Stimulated activated CD4-positive, alpha-beta T cell treated with anti-CD3 and anti-CD28 coated beads, TNF-alpha, amount 100 ng/mL, for 1 hour (primary cell): ENCODE measurements at regions not wholly inside any gene's neighbourhood (a gene's known extent, or its start where the extent isn't known, plus 50 kb on each side); places are given as distances from the start of the nearest gene placed in this dataset.
"Not testable (repeated sequence)": the region's sequence is repeated elsewhere in the genome, so short reads cannot be mapped to it uniquely, and the experiment has no call there.

Experiments
- DNase-seq, 3 donors: peaks; one replicate each; pipeline ENCODE4 v3.0.0-alpha.2; 2020; ENCODE audit warnings: low read depth in 3 of 3, low spot score in 1 of 3

DNA sequence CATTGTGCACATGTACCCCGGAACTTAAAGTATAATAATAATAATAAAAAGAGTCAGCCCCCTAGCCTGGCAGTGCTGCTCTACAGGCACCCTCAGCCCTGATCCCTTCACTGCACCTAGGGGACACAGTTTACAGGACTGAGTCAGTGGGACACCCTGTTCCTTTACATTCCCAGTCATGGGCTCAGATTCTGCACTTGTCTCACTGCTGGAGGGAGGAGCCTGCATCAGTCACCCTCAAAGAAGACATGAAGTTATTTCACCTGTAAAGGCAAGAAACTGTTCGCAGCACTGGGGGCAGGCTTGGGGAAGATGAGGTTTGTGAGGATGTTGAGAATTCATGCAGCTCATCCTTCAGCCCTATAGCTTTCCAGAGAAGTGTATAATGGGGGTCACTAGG lies 50.7 kb upstream of the VPREB1 start:
- no peak for DNase-seq

DNA sequence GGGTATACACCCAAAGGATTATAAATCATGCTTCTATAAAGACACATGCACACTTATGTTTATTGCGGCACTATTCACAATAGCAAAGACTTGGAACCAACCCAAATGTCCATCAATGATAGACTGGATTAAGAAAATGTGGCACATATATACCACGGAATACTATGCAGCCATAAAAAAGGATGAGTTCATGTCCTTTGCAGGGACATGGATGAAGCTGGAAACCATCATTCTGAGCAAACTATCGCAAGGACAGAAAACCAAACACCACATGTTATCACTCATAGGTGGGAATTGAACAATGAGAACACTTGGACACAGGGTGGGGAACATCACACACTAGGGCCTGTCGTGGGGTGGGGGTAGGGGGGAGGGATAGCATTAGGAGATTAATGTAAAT lies 51.1 kb upstream of the VPREB1 start:
- DNase-seq: not testable (repeated sequence)

DNA sequence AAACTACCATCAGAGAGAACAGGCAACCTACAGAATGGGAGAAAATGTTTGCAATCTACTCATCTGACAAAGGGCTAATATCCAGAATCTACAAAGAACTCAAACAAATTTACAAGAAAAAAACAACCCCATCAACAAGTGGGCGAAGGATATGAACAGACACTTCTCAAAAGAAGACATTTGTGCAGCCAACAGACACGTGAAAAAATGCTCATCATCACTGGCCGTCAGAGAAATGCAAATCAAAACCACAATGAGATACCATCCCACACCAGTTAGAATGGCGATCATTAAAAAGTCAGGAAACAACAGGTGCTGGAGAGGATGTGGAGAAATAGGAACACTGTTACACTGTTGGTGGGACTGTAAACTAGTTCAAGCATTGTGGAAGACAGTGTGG lies 51.6 kb upstream of the VPREB1 start:
- not testable (repeated sequence) for DNase-seq

DNA sequence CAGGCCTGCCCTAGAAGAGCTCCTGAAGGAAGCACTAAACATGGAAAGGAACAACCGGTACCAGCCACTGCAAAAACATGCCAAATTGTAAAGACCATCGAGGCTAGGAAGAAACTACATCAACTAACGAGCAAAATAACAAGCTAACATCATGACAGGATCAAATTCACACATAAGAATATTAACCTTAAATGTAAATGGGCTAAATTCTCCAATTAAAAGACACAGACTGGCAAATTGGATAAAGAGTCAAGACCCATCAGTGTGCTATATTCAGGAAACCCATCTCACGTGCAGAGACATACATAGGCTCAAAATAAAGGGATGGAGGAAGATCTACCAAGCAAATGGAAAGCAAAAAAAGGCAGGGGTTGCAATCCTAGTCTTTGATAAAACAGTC lies 54.8 kb upstream of the VPREB1 start:
- DNase-seq: not testable (repeated sequence)

DNA sequence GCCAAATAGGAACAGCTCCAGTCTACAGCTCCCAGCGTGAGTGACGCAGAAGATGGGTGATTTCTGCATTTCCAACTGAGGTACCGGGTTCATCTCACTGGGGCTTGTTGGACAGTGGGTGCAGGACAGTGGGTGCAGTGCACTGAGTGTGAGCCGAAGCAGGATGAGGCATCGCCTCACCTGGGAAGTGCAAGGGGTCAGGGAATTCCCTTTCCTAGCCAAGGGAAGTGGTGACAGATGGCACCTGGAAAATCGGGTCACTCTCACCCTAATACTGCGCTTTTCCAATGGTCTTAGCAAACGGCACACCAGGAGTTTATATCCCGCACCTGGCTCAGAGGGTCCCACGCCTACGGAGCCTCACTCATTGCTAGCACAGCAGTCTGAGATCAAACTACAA lies 56.7 kb upstream of the VPREB1 start:
- DNase-seq: not testable (repeated sequence)

DNA sequence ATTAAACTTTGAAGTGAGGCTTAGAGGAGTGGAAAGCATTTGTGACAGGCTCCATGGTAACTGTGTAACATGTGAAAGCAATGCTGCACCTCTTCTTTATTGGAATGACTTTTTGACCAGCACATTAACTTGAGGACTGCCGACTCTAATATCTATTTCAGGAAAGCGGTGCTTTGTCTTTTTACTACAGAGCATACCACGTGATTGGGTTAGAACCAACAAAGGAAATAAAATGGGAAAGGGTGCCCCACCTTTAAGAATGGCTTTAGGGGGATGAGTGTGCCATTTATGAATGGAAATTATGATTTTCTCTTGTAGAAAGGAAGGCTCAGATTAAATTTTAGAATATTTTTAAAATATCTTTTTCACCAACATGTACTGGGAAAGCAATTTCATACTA lies 57.3 kb upstream of the VPREB1 start:
- no peak for DNase-seq

DNA sequence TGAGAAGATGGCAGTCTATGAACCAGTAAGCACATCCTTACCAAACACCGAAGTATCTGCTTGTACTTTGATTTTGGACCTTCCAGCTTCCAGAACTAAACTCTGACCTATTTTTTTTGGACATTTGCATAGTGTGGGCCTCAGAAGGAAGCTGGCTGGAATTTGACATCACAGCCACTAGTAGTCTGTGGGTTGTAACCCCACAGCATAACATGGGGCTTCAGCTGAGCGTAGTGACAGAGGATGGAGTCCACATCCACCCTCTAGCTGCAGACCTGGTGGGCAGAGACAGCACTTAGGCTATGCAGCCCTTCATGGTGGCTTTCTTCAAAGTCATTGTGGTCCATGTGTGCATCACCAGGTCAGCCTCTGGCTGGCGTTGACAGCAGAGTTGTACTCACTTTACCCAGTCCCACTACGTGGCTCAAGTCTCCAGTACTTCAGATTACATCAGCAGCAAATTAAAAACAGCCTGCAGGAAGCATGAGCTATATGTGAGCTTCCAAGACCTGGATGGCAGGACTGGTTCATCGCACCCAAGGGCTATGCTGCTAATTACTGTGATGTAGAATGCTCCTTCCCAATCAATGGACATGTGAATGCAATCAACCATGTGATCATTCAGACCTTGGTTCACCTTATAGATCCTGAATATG lies 58.6 kb upstream of the VPREB1 start:
- DNase-seq: no peak

DNA sequence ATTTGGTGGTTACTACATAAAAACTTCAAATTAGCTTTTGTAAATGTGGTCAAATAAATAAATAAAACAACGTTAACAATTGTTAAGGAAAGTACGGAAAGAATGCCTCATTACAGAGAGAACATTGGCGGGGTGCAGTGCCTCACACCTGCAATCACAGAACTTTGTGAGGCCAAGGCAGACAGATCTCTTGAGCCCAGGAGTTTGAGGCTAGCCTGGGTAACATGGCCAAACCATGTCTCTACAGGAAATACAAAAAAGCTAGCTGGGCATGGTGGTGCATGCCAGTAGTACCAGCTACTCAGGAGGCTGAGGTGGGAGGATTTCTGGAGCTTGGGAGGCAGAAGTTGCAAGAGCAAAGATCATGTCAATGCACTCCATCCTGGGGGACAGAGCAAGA lies 59.4 kb upstream of the VPREB1 start:
- no peak for DNase-seq

DNA sequence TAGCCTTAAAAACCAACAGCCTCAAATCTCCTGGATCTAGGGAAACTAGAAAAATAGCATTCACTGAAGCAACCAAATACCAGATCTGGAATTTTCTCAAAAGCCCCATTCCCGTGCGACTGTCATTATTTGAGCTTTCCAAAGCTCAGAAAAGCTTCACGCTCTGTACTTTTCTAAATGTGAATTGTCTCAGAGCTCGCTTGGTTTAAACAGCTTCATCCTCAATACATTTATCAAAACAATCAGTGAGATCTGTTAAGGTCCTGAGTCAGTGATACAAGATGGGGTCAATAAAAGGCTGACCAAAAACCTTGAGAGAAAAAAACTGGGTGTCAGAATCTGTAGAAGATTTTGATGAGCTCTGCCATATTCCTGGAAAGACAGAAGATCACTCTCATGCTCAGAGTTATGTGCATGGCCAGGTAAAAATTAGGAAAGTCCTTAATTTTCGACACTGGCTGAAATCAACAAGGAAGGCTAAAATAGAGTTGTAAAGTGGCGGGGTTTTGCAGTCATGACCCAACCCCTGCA lies 60.2 kb upstream of the VPREB1 start:
- no peak for DNase-seq

DNA sequence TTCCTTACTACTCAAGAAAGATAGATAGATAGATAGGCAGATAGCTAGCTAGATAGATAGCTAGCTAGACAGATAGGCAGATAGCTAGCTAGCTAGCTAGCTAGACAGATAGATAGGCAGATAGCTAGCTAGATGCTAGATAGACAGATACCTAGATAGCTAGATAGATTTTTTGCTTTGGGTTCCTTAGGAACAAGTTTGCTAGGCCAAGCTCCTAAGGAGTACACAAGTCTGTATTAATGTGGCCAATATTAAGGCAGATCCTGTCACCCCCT lies 61.7 kb upstream of the VPREB1 start:
- no peak for DNase-seq

DNA sequence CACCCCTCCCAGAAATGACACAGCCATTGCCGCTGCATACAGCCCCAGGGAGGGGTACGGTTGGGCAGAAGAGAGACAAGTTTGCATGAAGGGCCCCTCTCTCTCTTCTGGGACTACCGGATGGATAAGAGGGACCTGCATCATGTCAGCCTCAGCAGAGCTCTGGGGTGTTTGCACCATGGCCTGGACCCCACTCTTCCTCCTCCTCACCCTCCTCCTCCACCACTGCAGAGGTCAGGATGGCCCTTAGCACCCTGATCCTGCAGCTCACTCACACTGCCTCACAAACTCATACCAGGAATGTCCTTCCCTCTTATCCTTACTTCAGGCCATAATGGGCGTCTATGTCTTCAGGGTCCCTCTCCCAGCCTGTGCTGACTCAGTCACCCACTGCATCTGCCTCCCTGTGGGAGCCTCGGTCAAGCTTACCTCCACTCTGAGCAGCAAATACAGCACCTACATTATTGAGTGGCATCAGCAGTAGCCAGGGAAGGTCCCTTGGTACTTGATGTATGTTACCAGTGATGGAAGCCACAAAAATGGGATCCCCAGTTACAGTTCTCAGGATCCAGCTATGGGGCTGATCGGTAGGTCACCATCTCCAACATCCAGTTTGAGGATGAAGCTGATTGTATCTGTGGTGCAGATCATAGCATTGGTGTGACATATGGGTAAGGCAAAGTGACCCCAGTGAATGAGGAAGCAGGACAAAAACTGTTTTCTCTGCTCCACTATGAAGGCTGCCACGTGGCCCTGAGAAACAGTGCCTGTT lies 62.2 kb upstream of the VPREB1 start:
- DNase-seq: no peak

DNA sequence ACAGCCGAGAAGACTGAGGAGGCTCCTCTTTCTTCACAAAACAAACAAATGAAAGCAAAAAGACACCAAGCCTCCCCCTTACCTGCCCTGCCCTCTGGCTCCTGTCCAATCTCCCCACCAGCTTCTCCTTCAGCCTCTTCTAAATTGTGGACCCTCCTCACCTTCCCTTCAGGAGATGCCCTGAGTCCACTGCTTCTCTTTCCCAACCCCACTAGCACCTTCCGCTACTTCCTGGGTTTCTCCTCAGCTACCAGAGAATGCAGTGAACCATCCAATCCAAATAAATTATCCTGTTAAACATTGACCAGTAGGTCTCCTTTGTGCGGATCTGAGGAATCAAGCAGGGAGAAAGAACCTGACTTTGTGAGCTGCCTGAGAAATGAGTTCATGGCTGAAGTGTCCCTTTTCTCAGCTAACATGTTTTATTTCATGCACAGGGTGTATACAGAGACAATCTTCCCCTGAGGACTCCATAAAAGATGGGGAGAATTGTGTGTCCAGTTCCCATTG lies 63.2 kb upstream of the VPREB1 start:
- DNase-seq: no peak

DNA sequence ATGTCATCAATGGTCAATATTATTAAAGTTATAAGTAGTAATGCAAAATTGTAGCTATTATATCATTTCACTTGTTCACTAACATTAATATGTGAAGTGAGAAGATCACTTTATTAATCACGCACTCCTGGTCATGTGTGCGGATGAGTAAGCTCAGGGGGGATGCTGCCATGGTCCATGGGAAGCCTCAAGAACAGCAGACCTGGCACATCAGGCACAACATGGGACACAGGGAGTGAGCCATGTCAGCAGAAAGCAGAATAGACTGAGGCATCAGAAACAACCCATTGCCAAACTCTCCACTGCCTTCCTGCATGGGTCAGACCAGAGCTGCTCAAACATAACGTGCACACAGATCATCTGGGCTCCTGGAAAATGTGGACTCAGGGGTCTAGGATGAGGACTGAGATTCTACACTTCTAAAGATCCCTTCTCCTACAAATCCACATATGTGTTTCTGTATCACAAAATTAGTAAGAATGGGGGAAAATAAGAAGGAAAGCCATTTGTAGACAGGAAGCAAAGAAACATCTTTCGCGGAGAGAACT lies 63.8 kb upstream of the VPREB1 start:
- no peak for DNase-seq

DNA sequence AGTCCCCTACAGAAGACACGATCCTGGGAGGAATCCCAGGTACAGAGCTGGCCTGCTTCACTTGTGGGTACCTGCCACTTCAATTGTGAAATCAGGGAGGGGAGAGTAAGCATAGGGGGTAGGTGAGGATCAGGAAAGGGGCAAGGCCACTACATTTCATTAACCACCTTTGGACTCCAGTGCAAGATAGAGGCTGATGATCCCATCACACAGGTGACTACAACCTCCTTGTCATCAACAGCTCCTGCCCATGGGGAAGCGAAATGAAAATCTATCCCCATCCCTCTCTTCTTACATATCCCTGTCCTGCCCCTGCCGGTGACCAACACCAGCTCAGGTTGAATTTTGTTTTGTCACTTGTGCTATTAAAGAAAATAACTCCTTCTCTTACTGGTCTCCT lies 64.7 kb upstream of the VPREB1 start:
- no peak for DNase-seq

DNA sequence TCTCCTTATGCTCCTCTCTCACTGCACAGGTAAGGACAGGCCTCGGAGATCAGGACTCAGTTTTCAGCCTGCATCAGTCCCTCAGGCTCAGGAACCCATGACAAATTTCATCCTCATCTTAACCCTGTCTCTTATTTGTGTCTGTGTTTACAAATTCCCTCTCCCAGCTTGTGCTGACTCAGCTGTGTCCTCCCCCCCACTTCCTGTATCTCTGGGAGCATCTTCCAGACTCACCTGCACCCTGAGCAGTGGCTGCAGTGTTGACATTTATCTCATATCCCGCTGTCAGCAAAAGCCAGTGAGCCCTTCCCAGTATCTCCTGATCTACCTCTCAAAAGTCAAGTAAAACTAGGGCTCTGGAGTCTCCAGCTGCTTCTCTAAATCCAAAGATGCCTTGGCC lies 65.6 kb upstream of the VPREB1 start:
- no peak for DNase-seq

DNA sequence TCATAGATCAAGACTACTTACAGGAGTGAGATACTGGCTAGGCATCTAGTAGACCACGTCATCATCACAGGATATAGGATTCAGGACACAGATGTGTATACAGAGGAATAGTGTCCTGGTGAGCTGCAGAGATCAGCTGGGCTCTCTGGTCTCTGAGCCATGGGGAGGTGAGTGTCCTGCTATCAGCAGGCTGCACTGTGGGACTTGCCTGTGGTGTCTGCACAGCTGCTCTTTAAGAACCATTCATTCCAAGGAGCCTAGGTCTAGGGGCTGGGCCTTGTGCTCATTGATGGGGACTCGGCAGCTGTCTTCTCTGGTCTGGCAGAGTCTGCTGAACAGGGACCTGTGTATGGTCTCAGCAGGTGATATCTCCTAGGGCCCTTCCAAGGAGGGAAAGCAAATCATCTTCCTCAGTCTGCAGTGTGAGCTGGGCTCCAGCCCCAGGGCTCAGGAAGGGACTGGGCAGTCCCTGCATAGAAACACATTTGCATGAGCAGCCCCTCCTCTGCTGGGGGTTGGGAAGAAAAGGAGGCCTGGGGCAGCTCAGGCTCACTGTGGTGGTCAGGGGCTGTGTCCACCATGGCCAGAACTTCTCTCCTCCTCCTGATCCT lies 66.1 kb upstream of the VPREB1 start:
- no peak for DNase-seq

DNA sequence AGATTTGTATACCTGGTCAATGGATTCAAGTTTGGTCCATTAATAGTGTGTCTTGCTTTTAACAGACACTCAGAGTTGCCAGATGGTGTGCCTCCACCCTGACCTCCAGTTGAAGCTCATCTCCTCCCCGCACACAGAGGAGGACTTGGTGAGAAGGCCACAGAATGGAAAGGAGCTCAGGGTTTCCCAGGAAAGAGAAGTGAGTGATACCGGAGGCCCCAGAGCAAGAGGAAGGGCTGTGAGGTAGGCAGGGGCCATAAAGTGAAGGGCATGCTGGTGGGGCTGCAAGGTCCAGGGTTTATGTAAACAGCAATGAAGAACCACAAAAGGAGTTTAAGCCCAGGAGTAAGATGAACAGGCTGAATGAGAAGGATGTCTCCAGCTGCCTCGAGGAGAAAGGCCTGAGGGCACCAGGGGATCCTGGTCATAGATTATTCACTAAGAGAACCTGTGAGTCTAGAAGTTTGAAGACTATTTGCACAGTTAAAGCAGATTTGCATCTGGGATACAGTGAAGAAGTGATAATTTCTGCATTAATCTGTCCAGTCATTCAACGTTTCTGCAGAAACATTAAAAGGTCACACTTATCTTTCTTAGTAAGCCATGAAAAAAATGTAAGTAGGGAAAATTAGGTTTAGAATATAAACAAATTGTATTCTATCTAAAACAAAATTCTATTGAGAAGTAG lies 67.5 kb upstream of the VPREB1 start:
- no peak for DNase-seq

DNA sequence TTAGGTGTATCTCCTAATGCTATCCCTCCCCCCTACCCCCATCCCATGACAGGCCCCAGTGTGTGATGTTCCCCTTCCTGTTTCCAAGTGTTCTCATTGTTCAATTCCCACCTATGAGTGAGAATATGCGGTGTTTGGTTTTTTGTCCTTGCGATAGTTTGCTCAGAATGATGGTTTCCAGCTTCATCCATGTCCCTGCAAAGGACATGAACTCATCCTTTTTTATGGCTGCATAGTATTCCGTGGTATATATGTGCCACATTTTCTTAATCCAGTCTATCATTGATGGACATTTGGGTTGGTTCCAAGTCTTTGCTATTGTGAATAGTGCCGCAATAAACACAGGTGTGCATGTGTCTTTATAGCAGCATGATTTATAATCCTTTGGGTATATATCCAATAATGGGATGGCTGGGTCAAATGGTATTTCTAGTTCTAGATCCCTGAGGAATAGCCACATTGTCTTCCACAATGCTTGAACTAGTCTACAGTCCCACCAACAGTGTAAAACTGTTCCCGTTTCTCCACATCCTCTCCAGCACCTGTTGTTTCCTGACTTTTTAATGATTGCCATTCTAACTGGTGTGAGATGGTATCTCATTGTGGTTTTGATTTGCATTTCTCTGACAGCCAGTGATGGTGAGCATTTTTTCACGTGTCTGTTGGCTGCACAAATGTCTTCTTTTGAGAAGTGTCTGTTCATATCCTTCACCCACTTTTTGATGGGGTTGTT lies 71.5 kb upstream of the VPREB1 start:
- DNase-seq: not testable (repeated sequence)

DNA sequence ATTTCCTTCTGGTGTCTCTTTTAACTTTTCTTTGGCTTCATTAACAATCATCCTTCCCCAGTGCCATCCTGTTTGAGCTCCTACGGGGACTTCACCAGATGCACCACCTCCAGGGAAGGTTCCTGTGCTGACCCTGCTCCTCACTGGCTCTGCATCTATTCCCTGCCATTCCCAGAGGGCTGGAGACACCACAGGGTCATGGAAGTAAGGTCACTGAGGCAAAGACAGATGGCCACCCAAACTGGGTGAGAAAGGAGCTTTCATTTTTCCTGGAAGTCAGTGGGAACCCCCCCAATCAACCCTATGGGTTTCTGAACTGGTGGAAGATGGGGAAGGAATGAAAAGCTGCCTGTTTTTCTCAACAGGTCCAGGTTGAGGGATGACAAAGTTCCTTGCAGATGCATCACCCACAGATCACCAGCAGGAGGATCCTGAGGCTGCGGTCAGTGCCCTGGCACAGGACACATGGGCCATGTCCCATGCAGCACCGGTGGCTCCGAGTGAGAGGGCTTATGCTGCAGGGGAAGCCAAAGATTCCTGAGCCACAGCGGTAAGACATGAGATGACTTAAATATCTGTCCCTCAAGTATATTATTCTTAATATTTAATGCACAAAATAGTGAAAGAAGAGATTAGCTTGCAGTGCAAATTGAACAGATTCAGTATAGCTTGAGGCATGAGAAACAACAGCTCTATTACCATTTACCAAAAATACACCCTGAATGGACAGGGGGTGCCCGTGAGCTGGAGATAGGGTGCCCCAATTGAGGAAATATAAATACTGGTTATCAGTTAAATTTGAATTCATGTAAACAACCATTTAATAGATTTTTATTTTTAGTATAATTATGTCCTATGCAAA lies 73.0 kb upstream of the VPREB1 start:
- no peak for DNase-seq

DNA sequence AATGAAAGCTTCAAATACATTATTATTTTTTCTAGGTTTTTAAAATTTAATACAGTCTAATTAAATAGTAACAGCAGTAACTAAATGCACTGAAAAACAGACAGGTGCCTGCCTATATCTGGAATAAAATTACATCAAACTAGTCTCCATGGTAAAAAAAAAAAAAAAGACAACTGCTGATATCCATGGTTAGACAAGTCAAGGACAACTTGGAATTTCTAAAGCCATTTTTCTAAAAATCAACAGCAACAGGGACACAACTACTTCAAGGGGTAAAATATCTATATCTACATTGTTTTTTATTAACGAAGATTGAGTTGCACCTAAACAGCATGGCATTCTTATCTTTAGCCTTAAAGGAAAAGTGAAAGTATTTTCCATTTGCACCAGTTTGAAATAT lies 74.7 kb upstream of the VPREB1 start:
- DNase-seq: no peak
